ENCODE measurements at regions not wholly inside any gene's neighbourhood (a gene's known extent, or its start where the extent isn't known, plus 50 kb on each side); places are given as distances from the start of the nearest gene placed in this dataset.
"Not testable (repeated sequence)": the region's sequence is repeated elsewhere in the genome, so short reads cannot be mapped to it uniquely, and the experiment has no call there.

GRCh38 chr4:38334791-38335190 is 329.2 kb upstream of the KLF3 start:
- no peak for DNase-seq (ENCODE audit: low read depth)

GRCh38 chr4:38338939-38339338 is 325.1 kb upstream of the KLF3 start:
- DNase-seq (ENCODE audit: low read depth), result not testable (repeated sequence)

- DNase-seq (ENCODE audit: low read depth), result no peak
These were observed 320.4 kb upstream of the KLF3 start for GRCh38 chr4:38343608-38344007.

GRCh38 chr4:38344929-38345328 is 319.1 kb upstream of the KLF3 start:
- no peak for DNase-seq (ENCODE audit: low read depth)

- no peak for DNase-seq (ENCODE audit: low read depth)
These were observed 316.7 kb upstream of the KLF3 start for GRCh38 chr4:38347251-38347650.

GRCh38 chr4:38354421-38354820 is 309.6 kb upstream of the KLF3 start:
- DNase-seq (ENCODE audit: low read depth), result no peak

GRCh38 chr4:38354872-38355271 is 309.1 kb upstream of the KLF3 start:
- no peak for DNase-seq (ENCODE audit: low read depth)

- no peak for DNase-seq (ENCODE audit: low read depth)
These were observed 307.3 kb upstream of the KLF3 start for GRCh38 chr4:38356686-38357085.

GRCh38 chr4:38357546-38357945 is 306.5 kb upstream of the KLF3 start:
- DNase-seq (ENCODE audit: low read depth), result no peak

- no peak for DNase-seq (ENCODE audit: low read depth)
These were observed 304.9 kb upstream of the KLF3 start for GRCh38 chr4:38359113-38359512.

GRCh38 chr4:38360201-38360600 is 303.8 kb upstream of the KLF3 start:
- DNase-seq (ENCODE audit: low read depth), result no peak

- DNase-seq (ENCODE audit: low read depth), result no peak
These were observed 299.5 kb upstream of the KLF3 start for GRCh38 chr4:38364383-38364963.

- DNase-seq (ENCODE audit: low read depth), result no peak
These were observed 298.7 kb upstream of the KLF3 start for GRCh38 chr4:38365261-38365660.

GRCh38 chr4:38365748-38366310 is 298.2 kb upstream of the KLF3 start:
- DNase-seq (ENCODE audit: low read depth), result no peak

- no peak for DNase-seq (ENCODE audit: low read depth)
These were observed 297.5 kb upstream of the KLF3 start for GRCh38 chr4:38366456-38366855.

GRCh38 chr4:38366997-38367396 is 297.0 kb upstream of the KLF3 start:
- no peak for DNase-seq (ENCODE audit: low read depth)

- no peak for DNase-seq (ENCODE audit: low read depth)
These were observed 296.3 kb upstream of the KLF3 start for GRCh38 chr4:38367642-38368174.

- no peak for DNase-seq (ENCODE audit: low read depth)
These were observed 295.4 kb upstream of the KLF3 start for GRCh38 chr4:38368613-38369012.

GRCh38 chr4:38371391-38371851 is 292.6 kb upstream of the KLF3 start:
- no peak for DNase-seq (ENCODE audit: low read depth)

GRCh38 chr4:38373375-38373774 is 290.6 kb upstream of the KLF3 start:
- DNase-seq (ENCODE audit: low read depth), result no peak

GRCh38 chr4:38377195-38377594 is 286.8 kb upstream of the KLF3 start:
- DNase-seq (ENCODE audit: low read depth), result no peak

- DNase-seq (ENCODE audit: low read depth), result no peak
These were observed 285.5 kb upstream of the KLF3 start for GRCh38 chr4:38378478-38378877.

- DNase-seq (ENCODE audit: low read depth), result no peak
These were observed 282.2 kb upstream of the KLF3 start for GRCh38 chr4:38381788-38382187.

- DNase-seq (ENCODE audit: low read depth), result no peak
These were observed 281.5 kb upstream of the KLF3 start for GRCh38 chr4:38382520-38382919.

Data from stimulated activated CD8-positive, alpha-beta memory T cell treated with anti-CD3 and anti-CD28 coated beads, Interleukin-7, amount 100 ng/mL, for 24 hours (primary cell).